Gastrocnemius medialis (tissue), 4 donors: ENCODE measurements at regions not wholly inside any gene's neighbourhood (a gene's known extent, or its start where the extent isn't known, plus 50 kb on each side); places are given as distances from the start of the nearest gene placed in this dataset.

Experiments
- ATAC-seq, 2 donors: fragments of 150-250 bp; one replicate each; pipeline ENCODE4 v1.9.1; 2016
- DNase-seq, 2 donors: peaks; one replicate each; pipeline ENCODE4 v3.0.0-alpha.2; 2019
- H3K27ac ChIP-seq, 4 donors: fragments of 200-600 bp; sonication (generic); 1 replicate in 1 of 4; 2 replicates in 3 of 4; pipeline ENCODE4 v1.5.1; 2016 to 2018; ENCODE audit warnings: mild to moderate bottlenecking in 2 of 4, moderate library complexity in 1 of 4
- H3K27me3 ChIP-seq, 3 donors: fragments of 200-600 bp; sonication (generic) in 2 of 3; 1 replicate in 1 of 3; 2 replicates in 2 of 3; pipeline versions ENCODE4 v1.5.1 to v1.6.0; 2016 to 2019; ENCODE audit warnings: mild to moderate bottlenecking in 1 of 3, moderate library complexity in 1 of 3
- H3K36me3 ChIP-seq, 2 donors: fragments of 200-600 bp; sonication (generic) in 1 of 2; one replicate each; pipeline ENCODE4 v1.5.1; 2017 to 2018
- H3K4me1 ChIP-seq, 2 donors: fragments of 200-600 bp; sonication (generic) in 1 of 2; one replicate each; pipeline ENCODE4 v1.5.1; 2016 to 2017; ENCODE audit warnings: mild to moderate bottlenecking in 2 of 2
- H3K4me3 ChIP-seq, 4 donors: fragments of 200-600 bp; sonication (generic) in 3 of 4; 1 replicate in 1 of 4; 2 replicates in 3 of 4; pipeline ENCODE4 v1.5.1; 2016 to 2019; ENCODE audit warnings: mild to moderate bottlenecking in 2 of 4
- H3K9me3 ChIP-seq, 3 donors: fragments of 200-600 bp; sonication (generic) in 2 of 3; 1 replicate in 1 of 3; 2 replicates in 2 of 3; pipeline ENCODE4 v1.5.1; 2016 to 2019
- POLR2A ChIP-seq, 2 donors: fragments of 450-650 bp; IDR thresholded peaks; one replicate each; pipeline ENCODE4 v1.6.1; 2017; ENCODE audit warnings: antibody characterized with exemption in 2 of 2, mild to moderate bottlenecking in 2 of 2, moderate library complexity in 2 of 2
- in situ Hi-C, 4 donors: fragments of 200-750 bp; cut with MboI; loops; one replicate each; pipeline versions ENCODE4 v1.15.0 to v1.8.0; 2017; ENCODE audit warnings: low sequenced_read_pairs in 4 of 4
- intact Hi-C: fragments of 100-400 bp; cut with DNase I; formaldehyde crosslinking; loops from one replicate; pipeline ENCODE4 v1.15.1; 2023; ENCODE audit warnings: low total_unique reads
- TF ChIP-seq, protein P1 (sequence below), 5 experiments: fragments of 450-650 bp in 3 of 5; fragments of 200-600 bp in 2 of 5; sonication (generic) in 2 of 5; IDR thresholded peaks in 4 of 5; conservative IDR thresholded peaks in 1 of 5; 1 replicate in 4 of 5; 2 replicates in 1 of 5; pipeline ENCODE4 v1.5.1; 2016 to 2019; ENCODE audit warnings: antibody characterized with exemption in 5 of 5, mild to moderate bottlenecking in 3 of 5, moderate library complexity in 3 of 5

DNA sequence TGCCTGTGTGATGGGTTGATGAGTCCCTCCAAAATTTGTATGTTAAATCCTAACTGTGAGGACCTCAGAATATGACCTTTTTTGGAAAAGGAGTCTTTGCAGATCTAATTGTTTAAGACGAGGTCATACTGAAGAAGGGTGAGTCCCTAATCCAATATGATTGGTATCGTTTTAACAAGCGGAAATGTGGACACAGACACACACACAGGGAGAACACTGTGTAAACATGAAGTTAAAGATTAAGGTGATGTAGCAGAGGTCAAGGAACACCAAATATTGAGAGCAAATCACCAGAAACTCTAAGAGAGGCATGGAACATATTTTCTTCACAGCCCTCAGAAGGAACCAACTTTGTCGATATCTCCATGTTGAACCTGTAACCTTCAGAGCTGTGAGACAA lies 1106.7 kb downstream of the SLC6A15 start:
- no peak for ATAC-seq
- intact Hi-C loops: no loop called here
- in situ Hi-C loops: no loop called here
- Histone ChIP-seq H3K27me3 (no peaks in the 10 kb centered on the region), H3K27ac (no peak overlapping the region), H3K36me3 (no peaks in the 10 kb centered on the region), H3K4me1 (no peaks in the 10 kb centered on the region), H3K9me3 (no peaks in the 10 kb centered on the region), H3K4me3 (no peak overlapping the region)
- no peak for DNase-seq
- TF ChIP-seq, protein P1, sequence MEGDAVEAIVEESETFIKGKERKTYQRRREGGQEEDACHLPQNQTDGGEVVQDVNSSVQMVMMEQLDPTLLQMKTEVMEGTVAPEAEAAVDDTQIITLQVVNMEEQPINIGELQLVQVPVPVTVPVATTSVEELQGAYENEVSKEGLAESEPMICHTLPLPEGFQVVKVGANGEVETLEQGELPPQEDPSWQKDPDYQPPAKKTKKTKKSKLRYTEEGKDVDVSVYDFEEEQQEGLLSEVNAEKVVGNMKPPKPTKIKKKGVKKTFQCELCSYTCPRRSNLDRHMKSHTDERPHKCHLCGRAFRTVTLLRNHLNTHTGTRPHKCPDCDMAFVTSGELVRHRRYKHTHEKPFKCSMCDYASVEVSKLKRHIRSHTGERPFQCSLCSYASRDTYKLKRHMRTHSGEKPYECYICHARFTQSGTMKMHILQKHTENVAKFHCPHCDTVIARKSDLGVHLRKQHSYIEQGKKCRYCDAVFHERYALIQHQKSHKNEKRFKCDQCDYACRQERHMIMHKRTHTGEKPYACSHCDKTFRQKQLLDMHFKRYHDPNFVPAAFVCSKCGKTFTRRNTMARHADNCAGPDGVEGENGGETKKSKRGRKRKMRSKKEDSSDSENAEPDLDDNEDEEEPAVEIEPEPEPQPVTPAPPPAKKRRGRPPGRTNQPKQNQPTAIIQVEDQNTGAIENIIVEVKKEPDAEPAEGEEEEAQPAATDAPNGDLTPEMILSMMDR (IDR thresholded peaks at IDR 0.05 in 4 of 5, conservative IDR thresholded peaks at IDR 0.05 in 1 of 5): no peak
- no peak for TF ChIP-seq POLR2A (IDR thresholded peaks at IDR 0.05)

DNA sequence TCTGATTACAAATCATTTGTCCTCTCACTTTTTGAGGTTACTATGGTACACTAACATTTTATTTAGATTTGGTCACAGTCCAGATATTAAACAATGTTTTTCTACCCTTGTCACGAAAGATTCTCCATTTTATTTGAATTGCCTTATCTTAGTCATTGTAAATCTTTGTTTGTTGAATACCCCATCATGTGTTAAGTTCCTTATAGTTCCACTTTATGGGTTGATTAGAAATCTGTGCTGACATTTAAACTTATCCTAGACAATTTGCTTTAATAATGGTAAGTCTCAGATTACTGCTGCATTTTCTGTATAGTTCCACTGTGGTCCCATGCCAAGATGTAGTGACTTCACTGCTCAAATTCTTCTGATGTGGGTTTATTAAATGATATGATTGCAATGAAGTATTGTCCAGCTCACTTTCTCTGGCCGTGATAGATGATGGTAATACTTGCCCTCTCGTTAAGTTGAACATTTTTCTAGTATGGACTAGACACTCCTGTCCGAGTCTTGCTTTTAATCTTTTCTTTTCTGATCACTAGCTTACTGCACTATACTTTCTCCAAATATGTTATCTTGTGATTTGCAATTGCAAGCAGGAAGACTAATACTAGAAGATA lies 1107.3 kb downstream of the SLC6A15 start:
- Histone ChIP-seq H3K27ac (no peak overlapping the region), H3K36me3 (no peaks in the 10 kb centered on the region), H3K4me1 (no peaks in the 10 kb centered on the region), H3K9me3 (no peaks in the 10 kb centered on the region), H3K27me3 (no peaks in the 10 kb centered on the region), H3K4me3 (no peak overlapping the region)
- intact Hi-C loops: no loop called here
- ATAC-seq (no peak), DNase-seq (no peak)
- no peak for TF ChIP-seq POLR2A (IDR thresholded peaks at IDR 0.05)
- TF ChIP-seq, protein P1 (IDR thresholded peaks at IDR 0.05 in 4 of 5, conservative IDR thresholded peaks at IDR 0.05 in 1 of 5): no peak
- in situ Hi-C loops: no loop called here

DNA sequence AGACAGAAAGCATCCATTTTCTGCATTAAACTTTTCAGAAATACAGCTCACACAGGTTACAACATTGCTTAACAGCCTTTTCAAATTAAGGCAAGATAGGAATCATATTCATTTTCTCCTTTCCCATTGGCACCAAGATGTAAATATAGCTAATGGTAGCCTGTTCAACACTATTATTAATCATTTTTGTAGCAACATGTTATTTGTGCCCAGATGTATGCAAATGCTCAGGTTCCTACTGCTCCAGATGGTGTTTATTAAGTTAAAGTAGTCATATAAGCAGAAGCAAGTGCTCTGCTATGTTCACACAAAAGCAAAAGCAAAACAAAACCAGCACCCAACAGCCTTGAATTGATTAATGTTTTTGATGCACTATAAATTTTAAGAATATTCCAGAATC lies 1110.6 kb downstream of the SLC6A15 start:
- no peak for TF ChIP-seq POLR2A (IDR thresholded peaks at IDR 0.05)
- TF ChIP-seq, protein P1 (IDR thresholded peaks at IDR 0.05 in 4 of 5, conservative IDR thresholded peaks at IDR 0.05 in 1 of 5): no peak
- ATAC-seq (no peak), DNase-seq (no peak)
- Histone ChIP-seq H3K4me1 (no peaks in the 10 kb centered on the region), H3K9me3 (no peaks in the 10 kb centered on the region), H3K36me3 (no peaks in the 10 kb centered on the region), H3K27ac (no peak overlapping the region), H3K27me3 (no peaks in the 10 kb centered on the region), H3K4me3 (no peak overlapping the region)
- intact Hi-C loops: no loop called here
- in situ Hi-C loops: no loop called here

DNA sequence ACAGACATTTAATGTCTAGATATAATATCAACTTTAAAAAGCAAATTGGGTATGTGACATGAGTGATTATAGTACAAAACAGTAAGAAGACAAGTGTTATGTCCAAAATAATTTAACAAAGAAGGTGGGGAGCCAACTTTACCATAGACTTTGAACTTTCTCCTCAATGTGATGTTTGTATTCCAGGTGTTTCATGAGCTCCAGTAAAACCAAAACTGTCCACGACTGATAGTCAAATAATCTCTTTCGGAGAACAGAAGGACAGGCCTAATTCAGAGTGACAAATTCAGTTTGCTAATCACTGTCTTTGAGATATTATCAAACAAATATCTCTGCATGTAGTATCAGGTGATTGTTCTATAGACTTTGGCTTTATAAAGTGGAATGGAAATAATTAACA lies 1112.6 kb downstream of the SLC6A15 start:
- intact Hi-C loops (no loop called here), in situ Hi-C loops (no loop called here)
- H3K9me3 ChIP-seq: no peaks in the 10 kb centered on the region
- no peak for TF ChIP-seq POLR2A (IDR thresholded peaks at IDR 0.05)
- TF ChIP-seq, protein P1 (IDR thresholded peaks at IDR 0.05 in 4 of 5, conservative IDR thresholded peaks at IDR 0.05 in 1 of 5): no peak
- ATAC-seq (no peak), DNase-seq (no peak)
- no peaks in the 10 kb centered on the region for H3K36me3 ChIP-seq
- no peaks in the 10 kb centered on the region for H3K27me3 ChIP-seq
- no peak overlapping the region for H3K27ac ChIP-seq
- no peak overlapping the region for H3K4me3 ChIP-seq
- no peaks in the 10 kb centered on the region for H3K4me1 ChIP-seq

- no peak overlapping the region for H3K27ac ChIP-seq
- no peaks in the 10 kb centered on the region for H3K4me1 ChIP-seq
- H3K9me3 ChIP-seq: no peaks in the 10 kb centered on the region
- intact Hi-C loops (no loop called here), in situ Hi-C loops (no loop called here)
- H3K27me3 ChIP-seq: no peaks in the 10 kb centered on the region
- DNase-seq (no peak), ATAC-seq (no peak)
- H3K4me3 ChIP-seq: no peak overlapping the region
- H3K36me3 ChIP-seq: no peaks in the 10 kb centered on the region
- TF ChIP-seq, protein P1 (IDR thresholded peaks at IDR 0.05 in 4 of 5, conservative IDR thresholded peaks at IDR 0.05 in 1 of 5): no peak
- TF ChIP-seq POLR2A (IDR thresholded peaks at IDR 0.05): no peak
Measured at GRCh38 chr12:83796531-83796930, 1109.8 kb downstream of the TMTC2 start.
